ENCODE measurements at regions not wholly inside any gene's neighbourhood (a gene's known extent, or its start where the extent isn't known, plus 50 kb on each side); places are given as distances from the start of the nearest gene placed in this dataset.

GRCh38 chr11:114799476-114799875, 121.1 kb downstream of the NXPE2 start:
- TF ChIP-seq POLR2A (IDR thresholded peaks at IDR 0.05) = no peak
- no peak for TF ChIP-seq POLR2AphosphoS5 (IDR thresholded peaks at IDR 0.05)
- no peak for TF ChIP-seq CTCF (IDR thresholded peaks at IDR 0.05)

Data from upper lobe of left lung (tissue), 4 donors.